Stimulated activated CD8-positive, alpha-beta memory T cell treated with anti-CD3 and anti-CD28 coated beads, Interleukin-12 subunit alpha, Interleukin-12 subunit beta, amount 100 ng/mL, for 1 hour (primary cell): ENCODE measurements at regions not wholly inside any gene's neighbourhood (a gene's known extent, or its start where the extent isn't known, plus 50 kb on each side); places are given as distances from the start of the nearest gene placed in this dataset.

Experiments used
- DNase-seq: peaks from one replicate; pipeline ENCODE4 v3.0.0-alpha.2; 2020; ENCODE audit warnings: low read depth

DNA sequence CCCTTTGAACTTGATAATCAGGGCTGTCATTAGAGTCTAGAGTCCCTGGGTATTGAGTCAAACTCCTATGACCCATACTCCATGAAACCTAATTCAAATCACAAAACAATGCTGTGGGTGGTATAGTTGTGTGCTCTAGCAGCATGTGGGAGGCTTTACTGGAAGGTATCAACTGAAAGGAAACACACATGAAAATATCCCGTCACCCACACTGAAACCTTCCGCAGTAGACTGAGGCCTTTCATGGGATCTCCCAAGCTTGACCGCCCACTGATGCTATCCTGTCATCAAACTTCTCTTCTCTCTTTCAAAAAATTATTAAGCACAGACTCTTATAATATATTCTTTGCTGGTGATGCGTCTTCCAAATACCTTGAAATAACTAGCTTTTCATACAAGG is 569.1 kb upstream of the MEF2C start:
- DNase-seq = no peak

- DNase-seq = no peak
Measured at GRCh38 chr5:89451263-89451662, 568.3 kb upstream of the MEF2C start.

DNA sequence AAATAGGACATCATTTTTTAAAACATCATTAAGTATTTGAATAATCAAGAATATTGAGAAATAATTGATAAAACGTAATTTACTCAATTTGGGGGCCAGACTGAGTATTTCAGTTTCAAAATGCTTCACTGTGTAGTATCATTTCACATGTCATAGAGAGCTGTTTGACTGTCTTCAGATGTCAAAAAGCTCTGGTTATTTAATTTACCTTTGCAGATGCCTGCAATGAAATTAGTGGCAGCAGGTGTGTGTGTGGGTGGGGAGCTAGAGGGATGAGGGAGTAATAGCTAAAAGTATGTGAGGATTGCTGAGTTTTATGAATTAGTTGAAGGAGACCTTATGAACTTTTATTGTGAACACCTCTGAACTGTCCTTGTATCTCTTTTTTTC is 567.2 kb upstream of the MEF2C start:
- DNase-seq = no peak

GRCh38 chr5:89449392-89450148 is 566.6 kb upstream of the MEF2C start:
- no peak for DNase-seq

DNA sequence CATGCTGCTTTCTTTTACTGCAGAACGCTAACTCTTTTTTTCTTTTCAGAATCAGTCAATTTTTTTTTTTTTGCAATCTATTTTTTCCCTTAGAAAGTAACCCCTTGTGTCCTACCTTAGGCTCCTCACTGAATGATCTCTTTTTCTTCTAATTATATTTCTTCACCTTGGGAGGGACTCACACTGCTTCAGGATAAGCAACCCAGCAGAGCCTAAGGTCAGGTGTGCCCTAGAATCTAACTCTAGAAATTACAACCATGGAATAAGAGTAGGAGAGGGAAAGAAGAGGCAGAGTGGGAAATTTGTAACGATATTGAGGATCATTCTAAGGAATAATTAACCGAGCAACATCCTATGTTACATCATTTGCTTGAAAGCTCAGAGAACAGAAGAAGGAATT is 564.0 kb upstream of the MEF2C start:
- DNase-seq = no peak

GRCh38 chr5:89445106-89445745 is 562.2 kb upstream of the MEF2C start:
- DNase-seq = no peak

DNA sequence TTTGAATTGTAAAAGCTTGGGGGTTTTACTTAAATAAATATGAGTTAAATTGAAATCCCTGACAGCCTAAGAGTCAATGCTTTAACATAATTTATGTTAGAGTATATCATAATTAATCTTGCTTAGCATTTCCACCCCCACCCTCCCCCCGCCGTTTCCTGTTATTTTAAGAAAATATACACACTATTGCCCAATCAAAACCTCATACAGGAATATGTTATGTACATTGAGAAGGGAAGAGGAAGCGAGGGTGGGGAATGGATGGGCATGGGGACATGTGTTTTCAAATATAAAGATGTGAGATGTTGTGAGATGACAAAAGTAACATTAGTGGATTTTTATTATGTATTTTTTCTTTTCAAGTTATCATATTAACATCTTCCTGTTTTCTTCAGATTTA is 561.1 kb upstream of the MEF2C start:
- no peak for DNase-seq

DNA sequence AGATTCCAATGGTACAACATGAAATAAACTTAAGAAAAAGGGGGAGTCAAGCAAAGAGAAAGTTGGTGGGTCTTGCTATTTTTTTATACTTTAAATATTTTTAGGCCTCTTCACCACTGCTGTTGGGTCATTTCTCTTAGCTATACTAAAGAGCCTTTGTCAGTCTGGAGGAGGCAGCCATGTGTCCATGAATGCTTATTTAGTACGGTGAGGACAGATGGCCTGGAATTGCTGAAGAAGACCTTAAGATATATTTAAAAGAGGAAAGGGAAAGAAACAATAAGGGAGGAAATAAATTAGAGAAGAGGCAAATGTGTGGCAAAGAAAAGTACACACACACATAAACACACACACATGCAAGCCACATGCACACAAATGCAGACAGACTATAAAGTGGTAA is 560.5 kb upstream of the MEF2C start:
- no peak for DNase-seq

GRCh38 chr5:89441965-89442364 is 559.0 kb upstream of the MEF2C start:
- no peak for DNase-seq

- DNase-seq = no peak
Measured at GRCh38 chr5:89440670-89441069, 557.7 kb upstream of the MEF2C start.

GRCh38 chr5:89437450-89438435 is 554.8 kb upstream of the MEF2C start:
- no peak for DNase-seq

DNA sequence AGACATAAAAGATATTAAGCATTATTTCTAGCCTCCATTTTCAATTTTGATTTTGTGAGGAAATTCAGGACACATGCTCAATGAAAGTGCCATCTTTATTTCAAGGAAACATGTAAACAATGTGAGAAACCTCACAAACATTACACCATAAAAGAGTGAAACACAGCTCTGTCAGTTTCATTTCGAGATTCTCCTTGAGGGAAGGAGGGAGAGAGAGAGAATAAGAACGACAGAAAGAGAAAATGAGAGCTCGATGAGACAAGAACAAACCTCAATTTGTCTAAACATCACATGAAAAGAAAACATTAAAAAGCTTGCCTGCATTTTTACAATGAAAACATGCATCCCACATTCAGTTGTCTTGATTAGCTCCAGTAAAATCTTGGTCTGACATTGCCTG is 553.5 kb upstream of the MEF2C start:
- DNase-seq = no peak

DNA sequence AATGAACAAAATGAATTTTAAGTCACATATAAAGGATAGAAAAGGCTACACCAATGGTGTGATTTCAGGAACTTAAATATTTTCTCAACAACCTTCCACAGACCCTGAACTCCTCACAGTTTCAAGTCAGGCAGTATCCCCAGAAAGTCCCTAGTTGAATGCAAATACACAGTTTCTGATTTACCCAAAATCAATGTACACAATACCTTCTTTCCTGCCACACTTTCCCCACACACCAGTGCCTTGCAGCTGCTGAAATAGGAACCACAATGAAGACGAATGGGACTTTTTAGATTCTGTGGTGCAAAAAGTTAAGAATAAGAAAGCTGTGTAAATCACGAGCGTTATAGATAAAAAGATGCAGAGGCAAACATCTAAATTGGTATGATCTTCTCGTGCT is 552.4 kb upstream of the MEF2C start:
- DNase-seq = no peak

GRCh38 chr5:89428624-89429023 is 545.6 kb upstream of the MEF2C start:
- no peak for DNase-seq

GRCh38 chr5:89425062-89425461 is 542.1 kb upstream of the MEF2C start:
- DNase-seq = no peak

- no peak for DNase-seq
Measured at GRCh38 chr5:89421035-89421434, 538.1 kb upstream of the MEF2C start.

- DNase-seq = no peak
Measured at GRCh38 chr5:89418407-89419085, 535.6 kb upstream of the MEF2C start.

GRCh38 chr5:89417990-89418389 is 535.0 kb upstream of the MEF2C start:
- no peak for DNase-seq

DNA sequence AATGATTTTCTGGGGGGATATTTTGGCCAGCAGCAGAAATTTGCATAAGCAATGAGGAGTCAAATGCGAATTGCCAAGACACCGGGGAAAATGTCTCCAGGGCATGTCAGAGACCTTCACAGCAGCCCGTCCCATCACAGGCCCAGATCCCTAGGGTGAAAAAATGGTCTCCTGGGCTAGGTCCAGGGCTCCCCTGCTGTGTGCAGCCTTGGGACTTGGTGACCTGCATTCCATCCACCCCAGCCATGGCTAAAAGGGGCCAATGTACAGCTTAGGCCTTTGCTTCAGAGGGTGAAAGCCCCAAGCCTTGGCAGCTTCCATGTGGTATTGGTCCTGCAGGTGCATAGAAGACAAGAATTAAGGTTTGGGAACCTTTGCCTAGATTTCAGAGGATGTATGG is 534.5 kb upstream of the MEF2C start:
- DNase-seq = no peak

GRCh38 chr5:89411891-89412290 is 528.9 kb upstream of the MEF2C start:
- DNase-seq = no peak

GRCh38 chr5:89407054-89407453 is 524.1 kb upstream of the MEF2C start:
- no peak for DNase-seq

- no peak for DNase-seq
Measured at GRCh38 chr5:89401659-89402058, 518.7 kb upstream of the MEF2C start.
